ENCODE measurements at regions not wholly inside any gene's neighbourhood (a gene's known extent, or its start where the extent isn't known, plus 50 kb on each side); places are given as distances from the start of the nearest gene placed in this dataset.

- DNase-seq: no peak
- TF ChIP-seq, protein P1, sequence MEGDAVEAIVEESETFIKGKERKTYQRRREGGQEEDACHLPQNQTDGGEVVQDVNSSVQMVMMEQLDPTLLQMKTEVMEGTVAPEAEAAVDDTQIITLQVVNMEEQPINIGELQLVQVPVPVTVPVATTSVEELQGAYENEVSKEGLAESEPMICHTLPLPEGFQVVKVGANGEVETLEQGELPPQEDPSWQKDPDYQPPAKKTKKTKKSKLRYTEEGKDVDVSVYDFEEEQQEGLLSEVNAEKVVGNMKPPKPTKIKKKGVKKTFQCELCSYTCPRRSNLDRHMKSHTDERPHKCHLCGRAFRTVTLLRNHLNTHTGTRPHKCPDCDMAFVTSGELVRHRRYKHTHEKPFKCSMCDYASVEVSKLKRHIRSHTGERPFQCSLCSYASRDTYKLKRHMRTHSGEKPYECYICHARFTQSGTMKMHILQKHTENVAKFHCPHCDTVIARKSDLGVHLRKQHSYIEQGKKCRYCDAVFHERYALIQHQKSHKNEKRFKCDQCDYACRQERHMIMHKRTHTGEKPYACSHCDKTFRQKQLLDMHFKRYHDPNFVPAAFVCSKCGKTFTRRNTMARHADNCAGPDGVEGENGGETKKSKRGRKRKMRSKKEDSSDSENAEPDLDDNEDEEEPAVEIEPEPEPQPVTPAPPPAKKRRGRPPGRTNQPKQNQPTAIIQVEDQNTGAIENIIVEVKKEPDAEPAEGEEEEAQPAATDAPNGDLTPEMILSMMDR (IDR thresholded peaks at IDR 0.05; ENCODE audit: low read depth, low read length): no peak
- Histone ChIP-seq H3K27me3 (no peaks in the 10 kb centered on the region), H3K9me3 (no peaks in the 10 kb centered on the region), H3K36me3 (no peaks in the 10 kb centered on the region), H3K4me1 (no peaks in the 10 kb centered on the region), H3K4me3 (ENCODE audit: low read depth, low read length) (no peak overlapping the region)
These were observed 477.1 kb downstream of the DTHD1 start for GRCh38 chr4:36758312-36759178.

- H3K36me3 ChIP-seq: no peaks in the 10 kb centered on the region
- no peaks in the 10 kb centered on the region for H3K27me3 ChIP-seq
- no peak for DNase-seq
- TF ChIP-seq, protein P1 (IDR thresholded peaks at IDR 0.05; ENCODE audit: low read depth, low read length): no peak
- H3K4me1 ChIP-seq: no peaks in the 10 kb centered on the region
- H3K9me3 ChIP-seq: no peaks in the 10 kb centered on the region
- no peak overlapping the region for H3K4me3 ChIP-seq (ENCODE audit: low read depth, low read length)
These were observed 480.2 kb downstream of the DTHD1 start for GRCh38 chr4:36761607-36762006.

DNA sequence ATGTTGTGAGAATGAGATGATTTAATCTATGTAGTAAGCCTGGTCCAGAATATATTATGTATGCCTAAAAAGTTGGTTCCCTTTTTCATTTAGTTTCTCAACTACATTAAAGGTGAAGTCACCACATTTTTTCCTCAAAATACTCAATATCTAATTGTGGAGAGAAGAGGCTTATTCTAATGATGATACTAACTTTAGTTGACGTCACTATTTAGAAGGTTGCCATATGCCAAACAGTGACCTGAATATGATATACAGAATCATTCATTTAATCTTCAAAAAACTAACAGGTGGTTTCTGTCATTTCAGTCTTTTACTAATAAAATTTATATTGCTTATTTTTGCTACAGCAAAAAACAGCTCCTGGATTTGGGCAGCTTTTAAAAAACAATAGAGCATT, 480.7 kb upstream of the NWD2 start:
- Histone ChIP-seq H3K36me3 (no peaks in the 10 kb centered on the region), H3K4me1 (no peaks in the 10 kb centered on the region), H3K9me3 (no peaks in the 10 kb centered on the region; the same call in 1 of the 2 replicates), H3K4me3 (ENCODE audit: low read depth, low read length) (no peak overlapping the region), H3K27me3 (no peaks in the 10 kb centered on the region)
- DNase-seq: no peak
- TF ChIP-seq, protein P1 (IDR thresholded peaks at IDR 0.05; ENCODE audit: low read depth, low read length): no peak

DNA sequence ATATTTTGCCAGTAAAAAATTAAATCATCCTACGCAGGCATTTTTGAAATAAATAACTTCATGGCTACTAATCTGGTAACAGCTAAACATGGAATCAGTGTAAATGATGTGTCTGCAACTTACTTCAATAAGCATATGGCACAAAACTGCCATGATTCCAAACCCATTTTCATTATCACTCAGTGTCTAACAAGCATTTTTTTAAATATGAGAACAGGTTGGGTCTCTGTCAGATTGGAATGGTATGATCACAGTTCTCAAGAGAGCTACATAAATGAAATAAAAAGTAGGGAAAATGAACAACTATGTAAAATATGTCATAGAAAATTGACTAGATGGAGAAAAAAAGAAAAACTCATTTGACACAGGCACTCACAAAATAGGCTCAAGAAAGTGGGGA, 476.9 kb upstream of the NWD2 start:
- Histone ChIP-seq H3K4me1 (no peaks in the 10 kb centered on the region), H3K4me3 (ENCODE audit: low read depth, low read length) (no peak overlapping the region), H3K9me3 (no peaks in the 10 kb centered on the region; the same call in 1 of the 2 replicates), H3K36me3 (no peaks in the 10 kb centered on the region), H3K27me3 (no peaks in the 10 kb centered on the region)
- TF ChIP-seq, protein P1 (IDR thresholded peaks at IDR 0.05; ENCODE audit: low read depth, low read length): no peak
- no peak for DNase-seq

DNA sequence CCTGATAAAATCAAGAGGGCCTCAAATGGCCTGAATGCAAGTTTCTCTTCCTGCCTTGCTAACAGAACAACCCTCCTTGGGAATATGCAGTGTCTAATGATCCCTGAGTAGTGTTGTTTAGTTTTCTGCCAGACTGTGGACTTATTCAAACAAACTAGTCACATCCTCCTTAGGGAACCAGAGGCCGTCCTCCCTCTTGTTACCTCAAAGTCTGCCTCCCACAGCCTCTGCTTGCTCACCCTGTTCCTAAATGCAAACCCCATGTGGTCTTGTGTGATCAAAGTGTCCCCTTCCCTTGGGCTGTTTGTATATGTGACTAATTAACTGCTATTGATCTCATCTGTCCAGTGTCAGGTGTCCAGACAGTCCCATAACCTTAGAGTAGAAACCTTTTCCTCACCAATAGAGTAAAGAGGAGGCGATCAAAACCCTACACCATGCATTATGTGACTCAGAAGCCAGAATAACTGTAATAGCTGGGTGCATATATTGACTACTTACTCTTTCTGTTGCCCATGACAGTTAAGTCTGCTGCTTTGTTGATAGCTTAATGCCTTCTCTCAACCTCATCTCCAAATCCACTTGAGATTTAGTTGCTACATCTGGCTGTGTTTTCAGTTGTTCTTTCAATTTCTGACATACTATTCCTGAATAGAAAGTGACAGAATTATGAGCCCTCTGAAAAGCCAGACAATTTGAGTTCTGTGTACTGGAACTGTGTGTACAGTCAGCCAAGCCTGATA, 473.0 kb upstream of the NWD2 start:
- Histone ChIP-seq H3K9me3 (no peaks in the 10 kb centered on the region; the same call in 1 of the 2 replicates), H3K36me3 (no peaks in the 10 kb centered on the region), H3K27me3 (no peaks in the 10 kb centered on the region), H3K4me1 (no peaks in the 10 kb centered on the region), H3K4me3 (ENCODE audit: low read depth, low read length) (no peak overlapping the region)
- no peak for DNase-seq
- TF ChIP-seq, protein P1 (IDR thresholded peaks at IDR 0.05; ENCODE audit: low read depth, low read length): no peak

GRCh38 chr4:36772154-36772516, 472.4 kb upstream of the NWD2 start:
- no peaks in the 10 kb centered on the region for H3K27me3 ChIP-seq
- no peak for DNase-seq
- TF ChIP-seq, protein P1 (IDR thresholded peaks at IDR 0.05; ENCODE audit: low read depth, low read length): no peak
- H3K4me3 ChIP-seq (ENCODE audit: low read depth, low read length): no peak overlapping the region
- no peaks in the 10 kb centered on the region for H3K4me1 ChIP-seq
- no peaks in the 10 kb centered on the region; the same call in 1 of the 2 replicates for H3K9me3 ChIP-seq
- no peaks in the 10 kb centered on the region for H3K36me3 ChIP-seq

Data from BE2C (cell line).